HUDEP-2 (cell line): ENCODE measurements at regions not wholly inside any gene's neighbourhood (a gene's known extent, or its start where the extent isn't known, plus 50 kb on each side); places are given as distances from the start of the nearest gene placed in this dataset.

Experiments used
- DNase-seq, 76 experiments: peaks; one replicate each; lab custom pipeline; 2025; ENCODE audit not compliant: unreplicated experiment in 76 of 76; lab: John Stamatoyannopoulos, UW

- DNase-seq, result no peak
These were observed 506.1 kb upstream of the FZD8 start for GRCh38 chr10:36148207-36148606.

- DNase-seq, result no peak
These were observed 505.4 kb upstream of the FZD8 start for GRCh38 chr10:36147529-36147928.

- DNase-seq, result no peak
These were observed 499.9 kb upstream of the FZD8 start for GRCh38 chr10:36141856-36142560.

- DNase-seq, result no peak
These were observed 487.0 kb upstream of the FZD8 start for GRCh38 chr10:36129051-36129450.

GRCh38 chr10:36126076-36126475 lies 484.0 kb upstream of the FZD8 start:
- no peak for DNase-seq

- DNase-seq, result no peak
These were observed 477.4 kb upstream of the FZD8 start for GRCh38 chr10:36119455-36119854.

- DNase-seq, result no peak
These were observed 476.2 kb upstream of the FZD8 start for GRCh38 chr10:36118314-36118713.

- no peak for DNase-seq
These were observed 475.8 kb upstream of the FZD8 start for GRCh38 chr10:36117890-36118289.

- DNase-seq, result no peak
These were observed 475.1 kb upstream of the FZD8 start for GRCh38 chr10:36117231-36117630.

- DNase-seq, result no peak
These were observed 474.6 kb upstream of the FZD8 start for GRCh38 chr10:36116731-36117130.

- no peak for DNase-seq
These were observed 473.9 kb upstream of the FZD8 start for GRCh38 chr10:36116040-36116439.

GRCh38 chr10:36115364-36115763 lies 473.3 kb upstream of the FZD8 start:
- DNase-seq, result no peak

GRCh38 chr10:36114913-36115312 lies 472.8 kb upstream of the FZD8 start:
- no peak for DNase-seq

GRCh38 chr10:36114141-36114540 lies 472.0 kb upstream of the FZD8 start:
- DNase-seq, result no peak

- DNase-seq, result no peak
These were observed 469.6 kb upstream of the FZD8 start for GRCh38 chr10:36111676-36112075.

- DNase-seq, result no peak
These were observed 468.0 kb upstream of the FZD8 start for GRCh38 chr10:36110097-36110496.

GRCh38 chr10:36109399-36110023 lies 467.4 kb upstream of the FZD8 start:
- DNase-seq, result no peak

- no peak for DNase-seq
These were observed 455.6 kb upstream of the FZD8 start for GRCh38 chr10:36097696-36098095.

GRCh38 chr10:36096576-36096975 lies 454.5 kb upstream of the FZD8 start:
- no peak for DNase-seq

- no peak for DNase-seq
These were observed 452.0 kb upstream of the FZD8 start for GRCh38 chr10:36094096-36094495.

GRCh38 chr10:36092116-36092515 lies 450.0 kb upstream of the FZD8 start:
- DNase-seq, result no peak

GRCh38 chr10:36091007-36091406 lies 448.9 kb upstream of the FZD8 start:
- no peak for DNase-seq
